Panc1 (cell line): ENCODE measurements at regions not wholly inside any gene's neighbourhood (a gene's known extent, or its start where the extent isn't known, plus 50 kb on each side); places are given as distances from the start of the nearest gene placed in this dataset.

Experiments
- CTCF ChIP-seq: fragments of 450-650 bp; IDR thresholded peaks from 2 replicates; pipeline ENCODE4 v1.5.1; 2017; ENCODE audit warnings: mild to moderate bottlenecking
- POLR2AphosphoS5 ChIP-seq: IDR thresholded peaks from 2 replicates; pipeline ENCODE4 v1.6.1; 2012; ENCODE audit warnings: mild to moderate bottlenecking, low read depth, low read length, moderate library complexity

GRCh38 chr10:36457751-36458150 is 667.6 kb upstream of the ANKRD30A start:
- TF ChIP-seq CTCF (no peak), POLR2AphosphoS5 (no peak)
